Bronchial epithelial cell (primary cell): ENCODE measurements at regions not wholly inside any gene's neighbourhood (a gene's known extent, or its start where the extent isn't known, plus 50 kb on each side); places are given as distances from the start of the nearest gene placed in this dataset.
"Not testable (repeated sequence)": the region's sequence is repeated elsewhere in the genome, so short reads cannot be mapped to it uniquely, and the experiment has no call there.

Source experiments
- DNase-seq: peaks from one replicate; pipeline ENCODE4 v3.0.0-alpha.2; 2010; ENCODE audit warnings: low read depth
- FAIRE-seq: peaks from 2 replicates; lab custom pipeline; 2011; peaks lifted over from hg19 to GRCh38; lab: Jason Lieb, UNC
- H3K27me3 ChIP-seq: 2 replicates; pipeline ENCODE4 v1.5.1; 2011; ENCODE audit warnings: low read length; ENCODE audit not compliant: control insufficient read depth, insufficient read depth
- H3K36me3 ChIP-seq: 2 replicates; pipeline ENCODE4 v1.5.1; 2011; ENCODE audit warnings: low read length; ENCODE audit not compliant: control insufficient read depth, insufficient read depth
- H3K4me3 ChIP-seq: 2 replicates; pipeline ENCODE4 v1.5.1; 2011; ENCODE audit warnings: mild to moderate bottlenecking, low read depth, low read length, control low read depth
- CTCF ChIP-seq: IDR thresholded peaks from 2 replicates; pipeline ENCODE4 v1.5.1; 2011; ENCODE audit warnings: mild to moderate bottlenecking, moderate library complexity, low read length, control low read depth, inconsistent platforms; ENCODE audit not compliant: insufficient read depth, severe bottlenecking

GRCh38 chr17:74139120-74139519 is 64.4 kb upstream of the RPL38 start:
- DNase-seq (no peak), FAIRE-seq (no peak)
- no peaks in the 10 kb centered on the region for H3K27me3 ChIP-seq
- TF ChIP-seq CTCF: no peak
- H3K4me3 ChIP-seq: no peak overlapping the region
- no peaks in the 10 kb centered on the region for H3K36me3 ChIP-seq

GRCh38 chr17:74140282-74140681 is 63.2 kb upstream of the RPL38 start:
- no peaks in the 10 kb centered on the region for H3K27me3 ChIP-seq
- DNase-seq (no peak), FAIRE-seq (no peak)
- no peak for TF ChIP-seq CTCF
- no peak overlapping the region for H3K4me3 ChIP-seq
- H3K36me3 ChIP-seq: no peaks in the 10 kb centered on the region

- Histone ChIP-seq H3K4me3 (no peak overlapping the region), H3K27me3 (no peaks in the 10 kb centered on the region), H3K36me3 (no peaks in the 10 kb centered on the region)
- no peak for FAIRE-seq
- no peak for DNase-seq
- no peak for TF ChIP-seq CTCF
Measured at GRCh38 chr17:74141612-74142011, 61.9 kb upstream of the RPL38 start.

- not testable (repeated sequence) for FAIRE-seq, DNase-seq, H3K4me3 ChIP-seq, H3K36me3 ChIP-seq, H3K27me3 ChIP-seq
Measured at GRCh38 chr17:74143318-74143717, 60.2 kb upstream of the RPL38 start.

- Histone ChIP-seq H3K4me3 (no peak overlapping the region), H3K27me3 (no peaks in the 10 kb centered on the region), H3K36me3 (no peaks in the 10 kb centered on the region)
- TF ChIP-seq CTCF: no peak
- FAIRE-seq (no peak), DNase-seq (no peak)
Measured at GRCh38 chr17:74145756-74146155, 57.7 kb upstream of the RPL38 start.

- TF ChIP-seq CTCF: no peak
- H3K36me3 ChIP-seq: no peaks in the 10 kb centered on the region
- FAIRE-seq (no peak), DNase-seq (no peak)
- H3K4me3 ChIP-seq: no peak overlapping the region
- no peaks in the 10 kb centered on the region for H3K27me3 ChIP-seq
Measured at GRCh38 chr17:74146196-74146595, 57.3 kb upstream of the RPL38 start.
